Hepatocyte (in vitro differentiated cells): ENCODE measurements at regions not wholly inside any gene's neighbourhood (a gene's known extent, or its start where the extent isn't known, plus 50 kb on each side); places are given as distances from the start of the nearest gene placed in this dataset.

ENCODE experiments used
- DNase-seq: peaks from one replicate; pipeline ENCODE4 v3.0.0-alpha.2; 2016; ENCODE audit warnings: low spot score
- H2AFZ ChIP-seq: fragments of 200-600 bp; sonication (generic); 2 replicates; pipeline ENCODE4 v1.6.0; 2016; ENCODE audit warnings: antibody characterized with exemption, mild to moderate bottlenecking
- H3K27ac ChIP-seq: fragments of 200-600 bp; sonication (generic); 2 replicates; pipeline ENCODE4 v1.5.1; 2016; ENCODE audit warnings: mild to moderate bottlenecking
- H3K27me3 ChIP-seq: fragments of 200-600 bp; sonication (generic); 2 replicates; pipeline ENCODE4 v1.6.1; 2016
- H3K36me3 ChIP-seq: fragments of 200-600 bp; sonication (generic); replicated peaks from 2 replicates; pipeline ENCODE4 v1.5.1; 2016; ENCODE audit warnings: low read depth; ENCODE audit not compliant: insufficient read depth
- H3K4me1 ChIP-seq: fragments of 200-600 bp; sonication (generic); 2 replicates; pipeline ENCODE4 v1.5.1; 2016; ENCODE audit warnings: mild to moderate bottlenecking, moderate library complexity; ENCODE audit not compliant: insufficient read depth
- H3K4me2 ChIP-seq: fragments of 200-600 bp; sonication (generic); 2 replicates; pipeline ENCODE4 v1.6.0; 2016
- H3K4me3 ChIP-seq: fragments of 200-600 bp; sonication (generic); 2 replicates; pipeline ENCODE4 v1.5.1; 2016; ENCODE audit warnings: mild to moderate bottlenecking
- H3K79me2 ChIP-seq: fragments of 200-600 bp; sonication (generic); 2 replicates; pipeline ENCODE4 v1.6.0; 2017; ENCODE audit warnings: mild to moderate bottlenecking
- H3K9me2 ChIP-seq: fragments of 200-600 bp; sonication (generic); replicated peaks from 2 replicates; pipeline ENCODE4 v1.6.0; 2017; ENCODE audit warnings: mild to moderate bottlenecking; ENCODE audit not compliant: insufficient read depth
- H3K9me3 ChIP-seq: fragments of 200-600 bp; sonication (generic); 2 replicates; pipeline ENCODE4 v1.5.1; 2016; ENCODE audit warnings: low read depth, mild to moderate bottlenecking
- H4K20me1 ChIP-seq: fragments of 200-600 bp; sonication (generic); 2 replicates; pipeline ENCODE4 v1.6.0; 2016; ENCODE audit warnings: mild to moderate bottlenecking; ENCODE audit not compliant: insufficient read depth, poor library complexity, severe bottlenecking
- EZH2 ChIP-seq: fragments of 200-600 bp; sonication (generic); IDR thresholded peaks from 2 replicates; pipeline ENCODE4 v1.6.1; 2016; ENCODE audit warnings: antibody characterized with exemption, mild to moderate bottlenecking, borderline replicate concordance
- EZH2phosphoT487 ChIP-seq: fragments of 200-600 bp; sonication (generic); IDR thresholded peaks from one replicate; pipeline ENCODE4 v1.6.1; 2018; ENCODE audit warnings: antibody characterized with exemption, mild to moderate bottlenecking, low read depth, moderate library complexity; ENCODE audit not compliant: unreplicated experiment, severe bottlenecking
- WGBS: methylation state at CpG from one replicate; pipeline ENCODE4 v1.1.6; 2016; ENCODE audit warnings: low lambda C conversion rate; ENCODE audit errors: missing lambda C conversion rate; 5-methylcytosine and 5-hydroxymethylcytosine counted together
- TF ChIP-seq, protein P1 (sequence below): fragments of 200-600 bp; sonication (generic); IDR thresholded peaks from 2 replicates; pipeline ENCODE4 v1.5.1; 2016; ENCODE audit warnings: antibody characterized with exemption, mild to moderate bottlenecking; ENCODE audit not compliant: poor library complexity

GRCh38 chr3:182711261-182711683 lies 82.0 kb upstream of the ATP11B start:
- no peaks in the 10 kb centered on the region for H3K27me3 ChIP-seq
- H3K4me3 ChIP-seq: no peak overlapping the region
- H3K9me2 ChIP-seq: no peaks in the 10 kb centered on the region
- H3K4me1 ChIP-seq: peaks cover 1% of the 10 kb centered on the region
- H3K4me2 ChIP-seq: no peak overlapping the region
- H4K20me1 ChIP-seq: no peaks in the 10 kb centered on the region
- no peaks in the 10 kb centered on the region for H3K79me2 ChIP-seq
- DNase-seq: no peak
- TF ChIP-seq EZH2 (no peak), EZH2phosphoT487 (no peak)
- TF ChIP-seq, protein P1, sequence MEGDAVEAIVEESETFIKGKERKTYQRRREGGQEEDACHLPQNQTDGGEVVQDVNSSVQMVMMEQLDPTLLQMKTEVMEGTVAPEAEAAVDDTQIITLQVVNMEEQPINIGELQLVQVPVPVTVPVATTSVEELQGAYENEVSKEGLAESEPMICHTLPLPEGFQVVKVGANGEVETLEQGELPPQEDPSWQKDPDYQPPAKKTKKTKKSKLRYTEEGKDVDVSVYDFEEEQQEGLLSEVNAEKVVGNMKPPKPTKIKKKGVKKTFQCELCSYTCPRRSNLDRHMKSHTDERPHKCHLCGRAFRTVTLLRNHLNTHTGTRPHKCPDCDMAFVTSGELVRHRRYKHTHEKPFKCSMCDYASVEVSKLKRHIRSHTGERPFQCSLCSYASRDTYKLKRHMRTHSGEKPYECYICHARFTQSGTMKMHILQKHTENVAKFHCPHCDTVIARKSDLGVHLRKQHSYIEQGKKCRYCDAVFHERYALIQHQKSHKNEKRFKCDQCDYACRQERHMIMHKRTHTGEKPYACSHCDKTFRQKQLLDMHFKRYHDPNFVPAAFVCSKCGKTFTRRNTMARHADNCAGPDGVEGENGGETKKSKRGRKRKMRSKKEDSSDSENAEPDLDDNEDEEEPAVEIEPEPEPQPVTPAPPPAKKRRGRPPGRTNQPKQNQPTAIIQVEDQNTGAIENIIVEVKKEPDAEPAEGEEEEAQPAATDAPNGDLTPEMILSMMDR: no peak
- no peaks in the 10 kb centered on the region for H3K36me3 ChIP-seq
- 54% methylated on average over 3 of the region's 3 CpGs for WGBS
- H3K9me3 ChIP-seq: no peaks in the 10 kb centered on the region
- H2AFZ ChIP-seq: no peak overlapping the region
- peak overlapping the region; percentile 45 for H3K27ac ChIP-seq

DNA sequence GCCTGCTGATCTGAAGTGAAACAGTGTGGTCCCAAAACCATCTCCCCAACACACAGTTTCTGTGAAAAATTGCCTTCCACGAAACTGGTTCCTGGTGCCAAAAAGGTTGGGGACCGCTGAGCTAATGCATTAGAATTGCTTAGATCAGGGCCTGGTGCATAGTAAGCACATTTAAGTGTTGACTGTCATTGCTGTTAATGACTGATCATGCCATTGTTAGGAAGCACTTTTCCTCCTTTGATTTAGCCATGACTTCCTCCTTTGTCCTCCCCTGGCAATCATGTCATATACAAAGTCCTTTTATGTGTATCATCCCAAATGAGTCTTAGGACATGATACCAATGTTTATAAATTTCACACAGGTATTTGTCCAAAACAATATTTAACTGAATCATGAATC lies 81.5 kb upstream of the ATP11B start:
- Histone ChIP-seq H3K9me3 (no peaks in the 10 kb centered on the region), H2AFZ (no peak overlapping the region), H3K27me3 (no peaks in the 10 kb centered on the region), H3K36me3 (no peaks in the 10 kb centered on the region), H3K4me3 (no peak overlapping the region), H3K4me1 (peaks cover 7% of the 10 kb centered on the region), H4K20me1 (no peaks in the 10 kb centered on the region), H3K4me2 (no peak overlapping the region), H3K79me2 (no peaks in the 10 kb centered on the region), H3K9me2 (no peaks in the 10 kb centered on the region), H3K27ac (peak overlapping the region; percentile 45)
- TF ChIP-seq, protein P1: no peak
- TF ChIP-seq EZH2: no peak
- no peak for TF ChIP-seq EZH2phosphoT487
- WGBS: 77% methylated on average over 2 of the region's 2 CpGs
- no peak for DNase-seq

DNA sequence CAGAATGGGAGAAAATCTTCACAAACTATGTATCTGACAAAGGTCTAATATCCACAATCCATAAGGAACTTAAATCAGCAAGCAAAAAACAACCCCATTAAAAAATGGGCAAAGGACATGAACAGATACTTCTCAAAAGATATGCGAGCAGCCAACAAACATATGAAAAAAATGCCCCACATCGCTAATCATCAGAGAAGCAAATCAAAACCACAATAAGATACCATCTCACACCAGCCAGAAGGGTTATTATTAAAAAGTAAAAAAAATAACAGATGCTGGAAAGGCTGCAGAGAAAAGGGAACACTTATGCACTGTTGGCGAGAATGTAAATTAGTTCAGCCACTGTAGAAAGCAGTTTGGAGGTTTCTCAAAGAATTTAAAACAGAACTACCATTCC lies 80.2 kb upstream of the ATP11B start:
- Histone ChIP-seq H3K9me2 (no peaks in the 10 kb centered on the region), H3K27ac (no peak overlapping the region), H4K20me1 (no peaks in the 10 kb centered on the region), H2AFZ (no peak overlapping the region), H3K4me3 (no peak overlapping the region), H3K4me1 (peaks cover 11% of the 10 kb centered on the region), H3K9me3 (no peaks in the 10 kb centered on the region), H3K27me3 (no peaks in the 10 kb centered on the region), H3K36me3 (no peaks in the 10 kb centered on the region), H3K4me2 (no peak overlapping the region), H3K79me2 (no peaks in the 10 kb centered on the region)
- WGBS: 91% methylated on average over 3 of the region's 3 CpGs
- no peak for DNase-seq
- TF ChIP-seq EZH2phosphoT487 (no peak), EZH2 (no peak)
- TF ChIP-seq, protein P1: no peak
